NOMO-1 treated with dmso at 0.1 percent for 144 hours (cell line): ENCODE measurements at regions not wholly inside any gene's neighbourhood (a gene's known extent, or its start where the extent isn't known, plus 50 kb on each side); places are given as distances from the start of the nearest gene placed in this dataset.

Experiments
- DNase-seq: peaks from one replicate; lab custom pipeline; 2025; ENCODE audit not compliant: unreplicated experiment; lab: John Stamatoyannopoulos, UW

- DNase-seq, result no peak
Measured at GRCh38 chr10:54869022-54869421, 68.0 kb upstream of the PCDH15 start.

- no peak for DNase-seq
Measured at GRCh38 chr10:54866666-54867065, 65.6 kb upstream of the PCDH15 start.

- no peak for DNase-seq
Measured at GRCh38 chr10:54854843-54855242, 53.8 kb upstream of the PCDH15 start.

GRCh38 chr10:54854389-54854788, 53.4 kb upstream of the PCDH15 start:
- no peak for DNase-seq

GRCh38 chr10:54853883-54854282, 52.9 kb upstream of the PCDH15 start:
- no peak for DNase-seq
